HG02970 (cell line): ENCODE measurements at regions not wholly inside any gene's neighbourhood (a gene's known extent, or its start where the extent isn't known, plus 50 kb on each side); places are given as distances from the start of the nearest gene placed in this dataset.

ENCODE experiments used
- ATAC-seq: cut with Tn5 transposase; IDR thresholded peaks from one replicate; pipeline ENCODE4 v1.9.1; 2021; ENCODE audit warnings: mild to moderate bottlenecking, moderate library complexity, moderate number of reproducible peaks; ENCODE audit not compliant: unreplicated experiment, low FRiP score

- ATAC-seq = no peak
These were observed 108.9 kb upstream of the MEOX2 start for GRCh38 chr7:15795393-15795792.

- ATAC-seq = no peak
These were observed 108.3 kb upstream of the MEOX2 start for GRCh38 chr7:15794801-15795200.

- no peak for ATAC-seq
These were observed 98.2 kb upstream of the MEOX2 start for GRCh38 chr7:15784694-15785030.

- no peak for ATAC-seq
These were observed 97.7 kb upstream of the MEOX2 start for GRCh38 chr7:15783987-15784693.

- no peak for ATAC-seq
These were observed 96.2 kb upstream of the MEOX2 start for GRCh38 chr7:15782656-15783055.

- ATAC-seq = no peak
These were observed 95.5 kb upstream of the MEOX2 start for GRCh38 chr7:15781944-15782343.

GRCh38 chr7:15780271-15780670 lies 93.8 kb upstream of the MEOX2 start:
- no peak for ATAC-seq

GRCh38 chr7:15778191-15778590 lies 91.7 kb upstream of the MEOX2 start:
- ATAC-seq = no peak

- ATAC-seq = no peak
These were observed 79.3 kb upstream of the MEOX2 start for GRCh38 chr7:15765753-15766152.

- no peak for ATAC-seq
These were observed 78.4 kb upstream of the MEOX2 start for GRCh38 chr7:15764851-15765382.

- ATAC-seq = no peak
These were observed 77.5 kb upstream of the MEOX2 start for GRCh38 chr7:15764010-15764409.

- no peak for ATAC-seq
These were observed 70.8 kb upstream of the MEOX2 start for GRCh38 chr7:15757041-15758000.

- ATAC-seq = no peak
These were observed 68.6 kb upstream of the MEOX2 start for GRCh38 chr7:15755061-15755460.

GRCh38 chr7:15753887-15754579 lies 67.5 kb upstream of the MEOX2 start:
- no peak for ATAC-seq

- no peak for ATAC-seq
These were observed 65.9 kb upstream of the MEOX2 start for GRCh38 chr7:15752377-15752776.

- no peak for ATAC-seq
These were observed 64.8 kb upstream of the MEOX2 start for GRCh38 chr7:15751191-15751701.

GRCh38 chr7:15750727-15751126 lies 64.2 kb upstream of the MEOX2 start:
- ATAC-seq = no peak

- no peak for ATAC-seq
These were observed 63.1 kb upstream of the MEOX2 start for GRCh38 chr7:15749631-15750030.

- no peak for ATAC-seq
These were observed 61.2 kb upstream of the MEOX2 start for GRCh38 chr7:15747712-15748111.

- no peak for ATAC-seq
These were observed 60.8 kb upstream of the MEOX2 start for GRCh38 chr7:15747301-15747700.
